HCT116 (cell line): ENCODE measurements at regions not wholly inside any gene's neighbourhood (a gene's known extent, or its start where the extent isn't known, plus 50 kb on each side); places are given as distances from the start of the nearest gene placed in this dataset.
A peak's percentile ranks its signal among the peaks of the same experiment; 100 is the strongest.

Experiments
- ATAC-seq: fragments of 200-7000 bp; cut with Tn5 transposase; 2 replicates; pipeline ENCODE4 v1.9.1; 2020; ENCODE audit warnings: mild to moderate bottlenecking, moderate library complexity
- BruUV-seq: library from RNA; stranded (reverse); fragments of 400-500 nt; replicated peaks from 2 replicates; lab custom pipeline; 2021; lab: Mats Ljungman, UMichigan
- CTCF ChIA-PET: fragments of 300-600 bp; sonication (Branson Sonifier 250); formaldehyde crosslinking; loops from one replicate; lab custom pipeline; 2021; ENCODE audit warnings: antibody characterized with exemption; lab: Charles Lee
- POLR2A ChIA-PET: fragments of 300-600, 350-600 bp; sonication (Branson Sonifier 250); formaldehyde crosslinking; loops from one replicate; lab custom pipeline; 2021; ENCODE audit warnings: antibody characterized with exemption; lab: Charles Lee
- RAD21 ChIA-PET, 2 experiments: fragments of 300-600 bp; sonication (Branson Sonifier 250); formaldehyde crosslinking; loops; one replicate each; lab custom pipeline; 2023; ENCODE audit warnings: low total read pairs in 2 of 2; ENCODE audit not compliant: uncharacterized antibody in 2 of 2, unreplicated experiment in 2 of 2, low non-redundant PET in 1 of 2; lab: Charles Lee
- DNase-seq: peaks from one replicate; pipeline ENCODE4 v3.0.0-alpha.2; 2010; ENCODE audit warnings: low read depth, low spot score
- H2AFZ ChIP-seq: fragments of 200-600 bp; shearing (Covaris generic), sonication (generic); 2 replicates; pipeline ENCODE4 v1.6.1; 2017; ENCODE audit warnings: low read depth, mixed run types, mixed read lengths, antibody characterized with exemption, low read length; ENCODE audit not compliant: poor library complexity, severe bottlenecking
- H3K27ac ChIP-seq: 2 replicates; pipeline ENCODE4 v1.5.1; 2012; ENCODE audit warnings: low read depth, low read length
- H3K27me3 ChIP-seq: fragments of 200-600 bp; sonication (generic); 2 replicates; pipeline ENCODE4 v1.6.1; 2016; ENCODE audit warnings: mixed run types, low read length, mixed read lengths; ENCODE audit not compliant: insufficient read depth
- H3K36me3 ChIP-seq, 2 experiments: fragments of 200-500 bp in 1 of 2; fragments of 200-600 bp in 1 of 2; sonication (Bioruptor generic) in 1 of 2; sonication (generic) in 1 of 2; 2 replicates each; pipeline versions ENCODE4 v1.5.1 to v1.6.1; 2014 to 2016; ENCODE audit warnings: low read length in 2 of 2, inconsistent platforms in 1 of 2, mixed read lengths in 1 of 2, mixed run types in 1 of 2; ENCODE audit not compliant: insufficient read depth in 2 of 2, control insufficient read depth in 1 of 2
- H3K4me1 ChIP-seq, 2 experiments: fragments of 200-600 bp in 1 of 2; sonication (generic) in 1 of 2; 2 replicates each; pipeline versions ENCODE4 v1.5.1 to v1.6.1; 2012 to 2017; ENCODE audit warnings: low read length in 2 of 2, inconsistent platforms in 1 of 2, mild to moderate bottlenecking in 1 of 2, mixed read lengths in 1 of 2, mixed run types in 1 of 2, moderate library complexity in 1 of 2; ENCODE audit not compliant: insufficient read depth in 2 of 2, control insufficient read depth in 1 of 2
- H3K4me2 ChIP-seq: fragments of 200-600 bp; sonication (generic); 2 replicates; pipeline ENCODE4 v1.6.1; 2017; ENCODE audit warnings: mixed run types, low read length, mixed read lengths
- H3K4me3 ChIP-seq, 2 experiments: fragments of 200-600 bp in 1 of 2; sonication (generic) in 1 of 2; replicated peaks in 1 of 2; 2 replicates each; pipeline ENCODE4 v1.5.1; 2011 to 2016; ENCODE audit warnings: low read length in 2 of 2, control low read depth in 1 of 2, low read depth in 1 of 2, mild to moderate bottlenecking in 1 of 2, mixed read lengths in 1 of 2, mixed run types in 1 of 2
- H3K79me2 ChIP-seq: fragments of 200-600 bp; sonication (generic); 2 replicates; pipeline ENCODE4 v1.6.1; 2017; ENCODE audit warnings: mild to moderate bottlenecking, mixed run types, low read length, moderate library complexity, mixed read lengths; ENCODE audit not compliant: insufficient read depth
- H3K9ac ChIP-seq: fragments of 200-600 bp; sonication (generic); 2 replicates; pipeline ENCODE4 v1.6.1; 2016; ENCODE audit warnings: low read length, mixed read lengths
- H3K9me2 ChIP-seq: fragments of 200-600 bp; sonication (generic), shearing (Covaris generic); 2 replicates; pipeline ENCODE4 v1.6.1; 2017; ENCODE audit warnings: mixed run types, mild to moderate bottlenecking, moderate library complexity; ENCODE audit not compliant: insufficient read depth
- H3K9me3 ChIP-seq, 2 experiments: fragments of 200-500 bp in 1 of 2; fragments of 200-600 bp in 1 of 2; sonication (Bioruptor generic) in 1 of 2; sonication (generic) in 1 of 2; 2 replicates each; pipeline ENCODE4 v1.6.1; 2014 to 2017; ENCODE audit warnings: low read length in 2 of 2, mixed read lengths in 2 of 2, inconsistent platforms in 1 of 2, low read depth in 1 of 2, mild to moderate bottlenecking in 1 of 2, mixed run types in 1 of 2, moderate library complexity in 1 of 2; ENCODE audit not compliant: control insufficient read depth in 1 of 2, insufficient read depth in 1 of 2
- H4K20me1 ChIP-seq: fragments of 200-600 bp; sonication (generic), shearing (Covaris generic); 2 replicates; pipeline ENCODE4 v1.6.1; 2017; ENCODE audit warnings: mixed run types, mild to moderate bottlenecking, moderate library complexity; ENCODE audit not compliant: insufficient read depth
- CBX3 ChIP-seq: IDR thresholded peaks from 2 replicates; pipeline ENCODE4 v1.6.1; 2012; ENCODE audit warnings: low read depth
- CEBPB ChIP-seq: IDR thresholded peaks from 2 replicates; pipeline ENCODE4 v1.6.1; 2012; ENCODE audit warnings: low read depth
- EGR1 ChIP-seq: IDR thresholded peaks from 2 replicates; pipeline ENCODE4 v1.6.1; 2012; ENCODE audit warnings: low read depth
- EZH2 ChIP-seq: fragments of 200-600 bp; sonication (generic); IDR thresholded peaks from 2 replicates; pipeline ENCODE4 v1.6.1; 2017; ENCODE audit warnings: antibody characterized with exemption, mixed run types
- EZH2phosphoT487 ChIP-seq: fragments of 200-600 bp; IDR thresholded peaks from 2 replicates; pipeline ENCODE4 v1.6.1; 2018; ENCODE audit warnings: antibody characterized with exemption, borderline replicate concordance
- JUND ChIP-seq: IDR thresholded peaks from 2 replicates; pipeline ENCODE4 v1.6.1; 2012
- POLR2A ChIP-seq: IDR thresholded peaks from 2 replicates; pipeline ENCODE4 v1.7.0; 2011; ENCODE audit warnings: borderline replicate concordance; ENCODE audit not compliant: insufficient read depth, insufficient read length; ENCODE audit errors: extremely low read depth
- POLR2AphosphoS5 ChIP-seq: IDR thresholded peaks from 2 replicates; pipeline ENCODE4 v1.6.1; 2011; ENCODE audit warnings: mild to moderate bottlenecking, low read depth, low read length, moderate library complexity
- RAD21 ChIP-seq: IDR thresholded peaks from 2 replicates; pipeline ENCODE4 v1.6.1; 2012; ENCODE audit warnings: low read depth, mild to moderate bottlenecking
- SP1 ChIP-seq: IDR thresholded peaks from 2 replicates; pipeline ENCODE4 v1.6.1; 2012; ENCODE audit warnings: low read depth
- SRF ChIP-seq: IDR thresholded peaks from 2 replicates; pipeline ENCODE4 v1.6.1; 2012; ENCODE audit warnings: low read depth
- YY1 ChIP-seq: IDR thresholded peaks from 2 replicates; pipeline ENCODE4 v1.6.1; 2011; ENCODE audit warnings: low read length, low read depth, moderate library complexity, mild to moderate bottlenecking; ENCODE audit not compliant: insufficient replicate concordance; ENCODE audit errors: extremely low read depth
- ZFX ChIP-seq: fragments of 450-650 bp; IDR thresholded peaks from 2 replicates; pipeline ENCODE4 v1.6.1; 2017
- intact Hi-C: fragments of 100-400 bp; cut with micrococcal nuclease; formaldehyde crosslinking; loops from 2 replicates; pipeline ENCODE4 v1.10.0; 2022
- TF ChIP-seq, protein P1 (sequence below): IDR thresholded peaks from 2 replicates; pipeline ENCODE4 v1.6.1; 2012
- TF ChIP-seq, protein P2 (sequence below): IDR thresholded peaks from 2 replicates; pipeline ENCODE4 v1.6.1; 2011; ENCODE audit warnings: mild to moderate bottlenecking, low read length, moderate library complexity; ENCODE audit not compliant: insufficient replicate concordance; ENCODE audit errors: extremely low read depth
- TF ChIP-seq, protein P3 (sequence below), 3 experiments: fragments of 200-600 bp in 1 of 3; sonication (generic) in 1 of 3; IDR thresholded peaks in 2 of 3; conservative IDR thresholded peaks in 1 of 3; 2 replicates each; pipeline ENCODE4 v1.5.1; 2012 to 2017; ENCODE audit warnings: low read depth in 2 of 3, low read length in 2 of 3, antibody characterized with exemption in 1 of 3, borderline replicate concordance in 1 of 3, control low read depth in 1 of 3, mild to moderate bottlenecking in 1 of 3, mixed read lengths in 1 of 3, mixed run types in 1 of 3, moderate library complexity in 1 of 3; ENCODE audit not compliant: insufficient read depth in 1 of 3

DNA sequence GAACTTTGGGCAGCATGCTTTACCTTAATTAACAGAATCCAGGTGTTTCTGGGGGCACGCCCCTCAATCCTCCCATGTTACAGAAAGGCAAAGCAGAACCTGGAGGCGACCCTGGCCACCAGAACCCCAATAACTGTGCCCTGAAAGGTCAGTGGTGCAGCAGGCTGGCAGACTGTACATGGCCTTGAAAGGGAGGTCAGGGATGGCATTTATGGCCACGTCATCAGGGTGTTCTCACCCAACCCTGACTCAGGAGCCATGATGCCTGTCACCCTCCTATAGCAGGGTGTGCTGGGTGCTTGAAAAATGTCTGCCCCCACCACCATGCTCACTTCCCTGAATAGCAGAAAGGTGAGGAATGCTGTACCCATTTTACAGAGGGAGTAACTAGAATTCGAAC is 177.7 kb downstream of the TMEM132E start:
- Histone ChIP-seq H3K36me3 (no peaks in the 10 kb centered on the region), H3K9ac (no peak overlapping the region), H3K9me2 (no peaks in the 10 kb centered on the region), H3K79me2 (no peaks in the 10 kb centered on the region), H2AFZ (no peak overlapping the region), H3K4me2 (no peak overlapping the region), H3K4me3 (no peak overlapping the region), H3K9me3 (no peaks in the 10 kb centered on the region), H3K4me1 (peaks cover 0 to 3% of the 10 kb centered on the region in 2 experiments; a peak in 1 of 4 replicates), H3K27ac (no peak overlapping the region), H4K20me1 (no peaks in the 10 kb centered on the region), H3K27me3 (peaks cover 67% of the 10 kb centered on the region)
- BruUV-seq = no TSS peak
- TF ChIP-seq POLR2AphosphoS5 (no peak), RAD21 (no peak), ZFX (no peak)
- no peak for DNase-seq
- ChIA-PET RAD21 (no interaction called here), CTCF (no interaction called here), POLR2A (no interaction called here)
- intact Hi-C loops = no loop called here
- ATAC-seq = no peak

DNA sequence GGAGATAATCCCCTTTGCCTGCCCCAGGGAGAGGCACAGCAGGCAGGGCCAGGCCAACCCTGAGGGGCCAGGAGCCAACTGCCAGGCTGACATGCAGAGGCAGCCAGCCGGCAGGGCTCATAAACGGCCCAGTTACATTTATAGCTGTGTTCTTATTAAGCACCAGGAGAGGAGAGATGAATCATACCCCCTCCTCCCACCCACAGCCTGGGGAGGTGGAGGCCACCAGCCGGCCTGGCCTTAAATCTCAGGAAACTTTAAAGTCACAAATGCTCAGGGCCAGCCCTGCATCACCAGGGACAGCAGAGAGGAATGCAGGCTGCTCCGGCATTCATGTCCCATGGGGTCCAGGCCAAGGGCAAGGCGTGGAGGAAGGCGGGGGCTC is 177.2 kb downstream of the TMEM132E start:
- DNase-seq (no peak), ATAC-seq (peak; percentile 63)
- TF ChIP-seq RAD21 = no peak
- no peak for TF ChIP-seq EGR1
- TF ChIP-seq, protein P1, sequence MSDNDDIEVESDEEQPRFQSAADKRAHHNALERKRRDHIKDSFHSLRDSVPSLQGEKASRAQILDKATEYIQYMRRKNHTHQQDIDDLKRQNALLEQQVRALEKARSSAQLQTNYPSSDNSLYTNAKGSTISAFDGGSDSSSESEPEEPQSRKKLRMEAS = no peak
- TF ChIP-seq SRF = no peak
- no peak for TF ChIP-seq POLR2A
- no peak for TF ChIP-seq POLR2AphosphoS5
- TF ChIP-seq, protein P2, sequence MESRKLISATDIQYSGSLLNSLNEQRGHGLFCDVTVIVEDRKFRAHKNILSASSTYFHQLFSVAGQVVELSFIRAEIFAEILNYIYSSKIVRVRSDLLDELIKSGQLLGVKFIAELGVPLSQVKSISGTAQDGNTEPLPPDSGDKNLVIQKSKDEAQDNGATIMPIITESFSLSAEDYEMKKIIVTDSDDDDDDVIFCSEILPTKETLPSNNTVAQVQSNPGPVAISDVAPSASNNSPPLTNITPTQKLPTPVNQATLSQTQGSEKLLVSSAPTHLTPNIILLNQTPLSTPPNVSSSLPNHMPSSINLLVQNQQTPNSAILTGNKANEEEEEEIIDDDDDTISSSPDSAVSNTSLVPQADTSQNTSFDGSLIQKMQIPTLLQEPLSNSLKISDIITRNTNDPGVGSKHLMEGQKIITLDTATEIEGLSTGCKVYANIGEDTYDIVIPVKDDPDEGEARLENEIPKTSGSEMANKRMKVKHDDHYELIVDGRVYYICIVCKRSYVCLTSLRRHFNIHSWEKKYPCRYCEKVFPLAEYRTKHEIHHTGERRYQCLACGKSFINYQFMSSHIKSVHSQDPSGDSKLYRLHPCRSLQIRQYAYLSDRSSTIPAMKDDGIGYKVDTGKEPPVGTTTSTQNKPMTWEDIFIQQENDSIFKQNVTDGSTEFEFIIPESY = no peak
- TF ChIP-seq EZH2 = no peak
- TF ChIP-seq JUND = no peak
- TF ChIP-seq YY1 = no peak
- TF ChIP-seq SP1 = no peak
- TF ChIP-seq, protein P3, sequence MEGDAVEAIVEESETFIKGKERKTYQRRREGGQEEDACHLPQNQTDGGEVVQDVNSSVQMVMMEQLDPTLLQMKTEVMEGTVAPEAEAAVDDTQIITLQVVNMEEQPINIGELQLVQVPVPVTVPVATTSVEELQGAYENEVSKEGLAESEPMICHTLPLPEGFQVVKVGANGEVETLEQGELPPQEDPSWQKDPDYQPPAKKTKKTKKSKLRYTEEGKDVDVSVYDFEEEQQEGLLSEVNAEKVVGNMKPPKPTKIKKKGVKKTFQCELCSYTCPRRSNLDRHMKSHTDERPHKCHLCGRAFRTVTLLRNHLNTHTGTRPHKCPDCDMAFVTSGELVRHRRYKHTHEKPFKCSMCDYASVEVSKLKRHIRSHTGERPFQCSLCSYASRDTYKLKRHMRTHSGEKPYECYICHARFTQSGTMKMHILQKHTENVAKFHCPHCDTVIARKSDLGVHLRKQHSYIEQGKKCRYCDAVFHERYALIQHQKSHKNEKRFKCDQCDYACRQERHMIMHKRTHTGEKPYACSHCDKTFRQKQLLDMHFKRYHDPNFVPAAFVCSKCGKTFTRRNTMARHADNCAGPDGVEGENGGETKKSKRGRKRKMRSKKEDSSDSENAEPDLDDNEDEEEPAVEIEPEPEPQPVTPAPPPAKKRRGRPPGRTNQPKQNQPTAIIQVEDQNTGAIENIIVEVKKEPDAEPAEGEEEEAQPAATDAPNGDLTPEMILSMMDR (IDR thresholded peaks at IDR 0.05 in 2 of 3, conservative IDR thresholded peaks at IDR 0.05 in 1 of 3; ENCODE audit: borderline replicate concordance in 1 of 3, insufficient read depth in 1 of 3, low read depth in 2 of 3, low read length in 2 of 3) = no peak
- no peak for TF ChIP-seq CEBPB
- TF ChIP-seq EZH2phosphoT487 = no peak
- no peak for TF ChIP-seq CBX3
- RAD21 ChIA-PET = no interaction called here
- no peak overlapping the region for H3K4me3 ChIP-seq
- H3K9me2 ChIP-seq = no peaks in the 10 kb centered on the region
- no peak overlapping the region for H3K4me2 ChIP-seq
- no peaks in the 10 kb centered on the region for H3K36me3 ChIP-seq
- CTCF ChIA-PET = no interaction called here
- peaks cover 67% of the 10 kb centered on the region for H3K27me3 ChIP-seq
- no peak overlapping the region for H3K27ac ChIP-seq
- no TSS peak for BruUV-seq
- H3K9ac ChIP-seq = no peak overlapping the region
- POLR2A ChIA-PET = no interaction called here
- no peaks in the 10 kb centered on the region for H3K9me3 ChIP-seq
- no peaks in the 10 kb centered on the region for H4K20me1 ChIP-seq
- intact Hi-C loops = no loop called here
- no peak overlapping the region for H2AFZ ChIP-seq
- peaks cover 0 to 3% of the 10 kb centered on the region in 2 experiments; a peak in 1 of 4 replicates for H3K4me1 ChIP-seq
- no peaks in the 10 kb centered on the region for H3K79me2 ChIP-seq
